NOMO-1 (cell line): ENCODE measurements at regions not wholly inside any gene's neighbourhood (a gene's known extent, or its start where the extent isn't known, plus 50 kb on each side); places are given as distances from the start of the nearest gene placed in this dataset.
"Not testable (repeated sequence)": the region's sequence is repeated elsewhere in the genome, so short reads cannot be mapped to it uniquely, and the experiment has no call there.

Source experiments
- DNase-seq, 2 experiments: peaks; one replicate each; lab custom pipeline; 2025; ENCODE audit not compliant: unreplicated experiment in 2 of 2; lab: John Stamatoyannopoulos, UW

- no peak for DNase-seq
Observed at GRCh38 chr11:23318670-23319069, 458.4 kb upstream of the CCDC179 start.

GRCh38 chr11:23320131-23320530, 459.9 kb upstream of the CCDC179 start:
- no peak for DNase-seq

- DNase-seq = not testable (repeated sequence)
Observed at GRCh38 chr11:23335586-23335985, 475.3 kb upstream of the CCDC179 start.

- DNase-seq = no peak
Observed at GRCh38 chr11:23336961-23337360, 476.7 kb upstream of the CCDC179 start.

- DNase-seq = no peak
Observed at GRCh38 chr11:23353611-23354010, 493.3 kb upstream of the CCDC179 start.

- DNase-seq = no peak
Observed at GRCh38 chr11:23359297-23359696, 499.0 kb upstream of the CCDC179 start.

- DNase-seq = no peak
Observed at GRCh38 chr11:23364076-23364475, 503.8 kb upstream of the CCDC179 start.

GRCh38 chr11:23370580-23371275, 510.5 kb upstream of the CCDC179 start:
- no peak for DNase-seq

GRCh38 chr11:23377909-23378308, 517.6 kb upstream of the CCDC179 start:
- no peak for DNase-seq

GRCh38 chr11:23391031-23391430, 530.8 kb upstream of the CCDC179 start:
- no peak for DNase-seq

- no peak for DNase-seq
Observed at GRCh38 chr11:23398052-23398451, 537.8 kb upstream of the CCDC179 start.

GRCh38 chr11:23399995-23400394, 539.7 kb upstream of the CCDC179 start:
- DNase-seq = no peak

- DNase-seq = no peak
Observed at GRCh38 chr11:23403210-23404185, 543.2 kb upstream of the CCDC179 start.

- DNase-seq = no peak
Observed at GRCh38 chr11:23404225-23405160, 544.2 kb upstream of the CCDC179 start.

- no peak for DNase-seq
Observed at GRCh38 chr11:23405350-23405937, 545.2 kb upstream of the CCDC179 start.

GRCh38 chr11:23406131-23406819, 546.0 kb upstream of the CCDC179 start:
- DNase-seq = no peak

GRCh38 chr11:23413057-23413456, 552.8 kb upstream of the CCDC179 start:
- no peak for DNase-seq

GRCh38 chr11:23423104-23423503, 562.8 kb upstream of the CCDC179 start:
- DNase-seq = no peak

GRCh38 chr11:23423656-23424055, 563.4 kb upstream of the CCDC179 start:
- DNase-seq = no peak

GRCh38 chr11:23425381-23425780, 565.1 kb upstream of the CCDC179 start:
- no peak for DNase-seq
